ENCODE measurements at regions not wholly inside any gene's neighbourhood (a gene's known extent, or its start where the extent isn't known, plus 50 kb on each side); places are given as distances from the start of the nearest gene placed in this dataset.

- H3K9me3 ChIP-seq (ENCODE audit: control insufficient read depth in 2 of 2, insufficient read depth in 1 of 2, low read depth in 1 of 2, low read length in 1 of 2): no peaks in the 10 kb centered on the region
- no peaks in the 10 kb centered on the region for H3K36me3 ChIP-seq (ENCODE audit: control insufficient read depth in 2 of 2, insufficient read depth in 2 of 2, low read length in 1 of 2)
- peaks cover 2 to 4% of the 10 kb centered on the region in 2 donors for H3K4me1 ChIP-seq (ENCODE audit: control insufficient read depth in 2 of 2, insufficient read depth in 2 of 2, low read length in 1 of 2)
- WGBS, 2 donors: 91% methylated on average over 20 of the region's 20 CpGs
- peak overlapping the region in 1 of 2 donors; percentile 5 for H3K27ac ChIP-seq (ENCODE audit: low read depth in 2 of 2, low read length in 1 of 2)
- H3K27me3 ChIP-seq (ENCODE audit: control insufficient read depth in 1 of 2, insufficient read depth in 2 of 2, low read length in 2 of 2): no peaks in the 10 kb centered on the region
- H3K4me3 ChIP-seq (ENCODE audit: low read depth in 1 of 2, low read length in 2 of 2): no peak overlapping the region
Observed at GRCh38 chr6:170019818-170020583, 268.6 kb downstream of the ERMARD start.

GRCh38 chr6:170018936-170019817 lies 267.8 kb downstream of the ERMARD start:
- Histone ChIP-seq H3K9me3 (ENCODE audit: control insufficient read depth in 2 of 2, insufficient read depth in 1 of 2, low read depth in 1 of 2, low read length in 1 of 2) (no peaks in the 10 kb centered on the region), H3K36me3 (ENCODE audit: control insufficient read depth in 2 of 2, insufficient read depth in 2 of 2, low read length in 1 of 2) (no peaks in the 10 kb centered on the region), H3K4me1 (ENCODE audit: control insufficient read depth in 2 of 2, insufficient read depth in 2 of 2, low read length in 1 of 2) (peaks cover 2 to 4% of the 10 kb centered on the region in 2 donors), H3K27ac (ENCODE audit: low read depth in 2 of 2, low read length in 1 of 2) (peak overlapping the region in 1 of 2 donors; percentile 22), H3K4me3 (ENCODE audit: low read depth in 1 of 2, low read length in 2 of 2) (no peak overlapping the region), H3K27me3 (ENCODE audit: control insufficient read depth in 1 of 2, insufficient read depth in 2 of 2, low read length in 2 of 2) (no peaks in the 10 kb centered on the region)
- WGBS, 2 donors: 65 to 71% methylated on average over 19 of the region's 19 CpGs

- H3K36me3 ChIP-seq (ENCODE audit: control insufficient read depth in 2 of 2, insufficient read depth in 2 of 2, low read length in 1 of 2): no peaks in the 10 kb centered on the region
- H3K27me3 ChIP-seq (ENCODE audit: control insufficient read depth in 1 of 2, insufficient read depth in 2 of 2, low read length in 2 of 2): no peaks in the 10 kb centered on the region
- no peak overlapping the region for H3K27ac ChIP-seq (ENCODE audit: low read depth in 2 of 2, low read length in 1 of 2)
- WGBS, 2 donors: 93% methylated on average over 12 of the region's 12 CpGs
- no peaks in the 10 kb centered on the region for H3K9me3 ChIP-seq (ENCODE audit: control insufficient read depth in 2 of 2, insufficient read depth in 1 of 2, low read depth in 1 of 2, low read length in 1 of 2)
- no peak overlapping the region for H3K4me3 ChIP-seq (ENCODE audit: low read depth in 1 of 2, low read length in 2 of 2)
- peaks cover 2 to 4% of the 10 kb centered on the region in 2 donors for H3K4me1 ChIP-seq (ENCODE audit: control insufficient read depth in 2 of 2, insufficient read depth in 2 of 2, low read length in 1 of 2)
Observed at GRCh38 chr6:170018422-170018935, 267.1 kb downstream of the ERMARD start.

GRCh38 chr6:170017603-170018320 lies 266.3 kb downstream of the ERMARD start:
- no peak overlapping the region for H3K4me3 ChIP-seq (ENCODE audit: low read depth in 1 of 2, low read length in 2 of 2)
- H3K27ac ChIP-seq (ENCODE audit: low read depth in 2 of 2, low read length in 1 of 2): no peak overlapping the region
- H3K9me3 ChIP-seq (ENCODE audit: control insufficient read depth in 2 of 2, insufficient read depth in 1 of 2, low read depth in 1 of 2, low read length in 1 of 2): no peaks in the 10 kb centered on the region
- 68 to 82% methylated on average over 11 of the region's 11 CpGs for WGBS, 2 donors
- H3K27me3 ChIP-seq (ENCODE audit: control insufficient read depth in 1 of 2, insufficient read depth in 2 of 2, low read length in 2 of 2): no peaks in the 10 kb centered on the region
- peaks cover 2 to 4% of the 10 kb centered on the region in 2 donors for H3K4me1 ChIP-seq (ENCODE audit: control insufficient read depth in 2 of 2, insufficient read depth in 2 of 2, low read length in 1 of 2)
- no peaks in the 10 kb centered on the region for H3K36me3 ChIP-seq (ENCODE audit: control insufficient read depth in 2 of 2, insufficient read depth in 2 of 2, low read length in 1 of 2)

GRCh38 chr6:170013815-170014214 lies 262.4 kb downstream of the ERMARD start:
- no peaks in the 10 kb centered on the region for H3K9me3 ChIP-seq (ENCODE audit: control insufficient read depth in 2 of 2, insufficient read depth in 1 of 2, low read depth in 1 of 2, low read length in 1 of 2)
- no peaks in the 10 kb centered on the region for H3K36me3 ChIP-seq (ENCODE audit: control insufficient read depth in 2 of 2, insufficient read depth in 2 of 2, low read length in 1 of 2)
- H3K27ac ChIP-seq (ENCODE audit: low read depth in 2 of 2, low read length in 1 of 2): no peak overlapping the region
- no peak overlapping the region for H3K4me3 ChIP-seq (ENCODE audit: low read depth in 1 of 2, low read length in 2 of 2)
- peaks cover 2 to 6% of the 10 kb centered on the region in 2 donors for H3K4me1 ChIP-seq (ENCODE audit: control insufficient read depth in 2 of 2, insufficient read depth in 2 of 2, low read length in 1 of 2)
- no peaks in the 10 kb centered on the region for H3K27me3 ChIP-seq (ENCODE audit: control insufficient read depth in 1 of 2, insufficient read depth in 2 of 2, low read length in 2 of 2)
- 93 to 96% methylated on average over 2 of the region's 2 CpGs for WGBS, 2 donors

- Histone ChIP-seq H3K9me3 (ENCODE audit: control insufficient read depth in 2 of 2, insufficient read depth in 1 of 2, low read depth in 1 of 2, low read length in 1 of 2) (no peaks in the 10 kb centered on the region), H3K27me3 (ENCODE audit: control insufficient read depth in 1 of 2, insufficient read depth in 2 of 2, low read length in 2 of 2) (no peaks in the 10 kb centered on the region), H3K27ac (ENCODE audit: low read depth in 2 of 2, low read length in 1 of 2) (no peak overlapping the region), H3K36me3 (ENCODE audit: control insufficient read depth in 2 of 2, insufficient read depth in 2 of 2, low read length in 1 of 2) (no peaks in the 10 kb centered on the region), H3K4me3 (ENCODE audit: low read depth in 1 of 2, low read length in 2 of 2) (no peak overlapping the region), H3K4me1 (ENCODE audit: control insufficient read depth in 2 of 2, insufficient read depth in 2 of 2, low read length in 1 of 2) (peaks cover 0 to 6% of the 10 kb centered on the region in 2 donors)
- WGBS, 2 donors: 69 to 77% methylated on average over 2 of the region's 2 CpGs
Observed at GRCh38 chr6:170012037-170012330, 260.6 kb downstream of the ERMARD start.

- Histone ChIP-seq H3K36me3 (ENCODE audit: control insufficient read depth in 2 of 2, insufficient read depth in 2 of 2, low read length in 1 of 2) (no peaks in the 10 kb centered on the region), H3K9me3 (ENCODE audit: control insufficient read depth in 2 of 2, insufficient read depth in 1 of 2, low read depth in 1 of 2, low read length in 1 of 2) (no peaks in the 10 kb centered on the region), H3K27me3 (ENCODE audit: control insufficient read depth in 1 of 2, insufficient read depth in 2 of 2, low read length in 2 of 2) (no peaks in the 10 kb centered on the region), H3K4me3 (ENCODE audit: low read depth in 1 of 2, low read length in 2 of 2) (no peak overlapping the region), H3K4me1 (ENCODE audit: control insufficient read depth in 2 of 2, insufficient read depth in 2 of 2, low read length in 1 of 2) (peaks cover 0 to 6% of the 10 kb centered on the region in 2 donors), H3K27ac (ENCODE audit: low read depth in 2 of 2, low read length in 1 of 2) (no peak overlapping the region)
- WGBS, 2 donors: 65 to 69% methylated on average over 23 of the region's 23 CpGs
Observed at GRCh38 chr6:170011204-170012036, 260.0 kb downstream of the ERMARD start.

GRCh38 chr6:170010665-170011203 lies 259.3 kb downstream of the ERMARD start:
- WGBS, 2 donors: 73 to 82% methylated on average over 13 of the region's 13 CpGs
- Histone ChIP-seq H3K9me3 (ENCODE audit: control insufficient read depth in 2 of 2, insufficient read depth in 1 of 2, low read depth in 1 of 2, low read length in 1 of 2) (no peaks in the 10 kb centered on the region), H3K4me3 (ENCODE audit: low read depth in 1 of 2, low read length in 2 of 2) (no peak overlapping the region), H3K36me3 (ENCODE audit: control insufficient read depth in 2 of 2, insufficient read depth in 2 of 2, low read length in 1 of 2) (no peaks in the 10 kb centered on the region), H3K27me3 (ENCODE audit: control insufficient read depth in 1 of 2, insufficient read depth in 2 of 2, low read length in 2 of 2) (no peaks in the 10 kb centered on the region), H3K27ac (ENCODE audit: low read depth in 2 of 2, low read length in 1 of 2) (peak overlapping the region in 1 of 2 donors; percentile 15), H3K4me1 (ENCODE audit: control insufficient read depth in 2 of 2, insufficient read depth in 2 of 2, low read length in 1 of 2) (peaks cover 0 to 6% of the 10 kb centered on the region in 2 donors)

All from esophagus (tissue), 2 donors.